ENCODE measurements at regions not wholly inside any gene's neighbourhood (a gene's known extent, or its start where the extent isn't known, plus 50 kb on each side); places are given as distances from the start of the nearest gene placed in this dataset.

DNA sequence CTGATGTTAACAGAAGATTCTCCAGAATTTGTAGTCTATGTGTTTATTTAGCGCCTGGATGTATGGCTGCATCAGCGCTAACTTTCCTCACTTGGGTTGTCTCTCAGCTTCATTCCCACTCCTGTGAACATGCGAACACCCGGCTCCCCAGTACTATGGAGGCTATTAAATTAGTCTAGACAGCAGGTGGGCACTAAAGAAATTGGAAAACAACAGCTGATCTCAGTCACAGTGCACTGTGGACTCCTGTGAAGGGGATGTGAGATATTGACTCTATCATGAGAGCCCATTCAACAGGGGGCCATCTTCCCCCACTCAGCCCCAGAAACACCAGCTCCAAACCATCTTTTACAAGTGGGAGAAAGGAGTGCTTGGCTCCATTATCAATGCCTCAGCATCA lies 471.0 kb downstream of the KDM4C start:
- no peak overlapping the region for H3K4me3 ChIP-seq
- ATAC-seq (no peak), DNase-seq (no peak)
- intact Hi-C loops (cut with DNase I, micrococcal nuclease), result no loop called here
- TF ChIP-seq, protein P1, sequence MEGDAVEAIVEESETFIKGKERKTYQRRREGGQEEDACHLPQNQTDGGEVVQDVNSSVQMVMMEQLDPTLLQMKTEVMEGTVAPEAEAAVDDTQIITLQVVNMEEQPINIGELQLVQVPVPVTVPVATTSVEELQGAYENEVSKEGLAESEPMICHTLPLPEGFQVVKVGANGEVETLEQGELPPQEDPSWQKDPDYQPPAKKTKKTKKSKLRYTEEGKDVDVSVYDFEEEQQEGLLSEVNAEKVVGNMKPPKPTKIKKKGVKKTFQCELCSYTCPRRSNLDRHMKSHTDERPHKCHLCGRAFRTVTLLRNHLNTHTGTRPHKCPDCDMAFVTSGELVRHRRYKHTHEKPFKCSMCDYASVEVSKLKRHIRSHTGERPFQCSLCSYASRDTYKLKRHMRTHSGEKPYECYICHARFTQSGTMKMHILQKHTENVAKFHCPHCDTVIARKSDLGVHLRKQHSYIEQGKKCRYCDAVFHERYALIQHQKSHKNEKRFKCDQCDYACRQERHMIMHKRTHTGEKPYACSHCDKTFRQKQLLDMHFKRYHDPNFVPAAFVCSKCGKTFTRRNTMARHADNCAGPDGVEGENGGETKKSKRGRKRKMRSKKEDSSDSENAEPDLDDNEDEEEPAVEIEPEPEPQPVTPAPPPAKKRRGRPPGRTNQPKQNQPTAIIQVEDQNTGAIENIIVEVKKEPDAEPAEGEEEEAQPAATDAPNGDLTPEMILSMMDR (IDR thresholded peaks at IDR 0.05), result no peak
- H3K4me1 ChIP-seq (ENCODE audit: low read depth), result no peaks in the 10 kb centered on the region
- no peaks in the 10 kb centered on the region for H3K36me3 ChIP-seq (ENCODE audit: low read depth)
- no peaks in the 10 kb centered on the region for H3K9me3 ChIP-seq

DNA sequence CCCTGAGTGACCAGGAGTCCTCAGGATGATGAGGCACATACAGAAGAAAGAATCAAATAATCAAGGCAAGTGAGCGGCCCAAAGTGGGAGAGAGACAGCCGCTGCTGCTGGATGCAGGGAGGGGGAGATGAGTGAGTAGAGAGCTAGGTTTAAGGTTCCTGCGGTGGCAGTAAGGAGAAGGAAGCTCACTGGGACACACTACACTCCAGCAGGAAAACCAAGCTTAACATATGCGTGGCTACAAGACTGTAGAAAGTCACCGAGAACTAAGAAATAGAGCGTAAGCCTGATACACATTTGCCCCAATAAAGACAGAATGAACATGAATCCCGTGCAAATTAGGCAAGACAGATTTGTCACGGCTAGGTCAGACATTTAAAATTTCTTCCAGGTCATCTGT lies 470.2 kb downstream of the KDM4C start:
- ATAC-seq (no peak), DNase-seq (no peak)
- TF ChIP-seq, protein P1 (IDR thresholded peaks at IDR 0.05), result no peak
- H3K4me1 ChIP-seq (ENCODE audit: low read depth), result no peaks in the 10 kb centered on the region
- H3K36me3 ChIP-seq (ENCODE audit: low read depth), result no peaks in the 10 kb centered on the region
- intact Hi-C loops (cut with DNase I, micrococcal nuclease), result no loop called here
- no peak overlapping the region for H3K4me3 ChIP-seq
- no peaks in the 10 kb centered on the region for H3K9me3 ChIP-seq

DNA sequence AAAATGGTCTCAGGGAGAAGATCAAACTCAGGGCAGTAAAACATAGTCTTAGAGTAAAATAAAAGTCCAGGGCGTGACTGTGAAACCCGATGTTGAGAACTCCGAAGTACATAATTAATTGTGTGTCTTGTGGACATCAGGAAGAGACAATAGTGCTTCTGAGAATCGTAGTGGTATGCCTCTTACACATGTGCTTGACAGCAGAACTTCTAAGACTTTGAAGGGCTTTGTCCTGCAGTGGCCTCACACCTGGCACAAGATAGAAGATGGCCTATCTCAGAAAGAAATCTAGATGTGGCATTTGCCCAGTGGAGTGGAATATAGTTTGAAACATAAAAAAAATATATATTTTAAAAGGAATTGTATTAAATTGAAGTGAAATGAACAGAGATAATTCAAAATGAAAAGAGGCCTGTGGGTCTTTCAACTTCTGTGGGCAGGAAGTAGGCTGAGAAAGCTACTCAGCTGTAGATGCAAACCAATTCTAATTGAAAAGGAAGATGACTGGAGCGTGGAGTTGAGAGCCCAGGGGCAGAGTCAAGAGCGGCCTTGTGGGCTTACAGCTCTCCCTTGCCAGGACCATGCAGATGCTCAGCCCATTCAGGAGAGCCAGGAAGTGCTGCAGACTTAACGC lies 468.4 kb downstream of the KDM4C start:
- ATAC-seq (no peak), DNase-seq (no peak)
- H3K4me3 ChIP-seq, result no peak overlapping the region
- H3K9me3 ChIP-seq, result no peaks in the 10 kb centered on the region
- intact Hi-C loops (cut with DNase I, micrococcal nuclease), result no loop called here
- H3K36me3 ChIP-seq (ENCODE audit: low read depth), result no peaks in the 10 kb centered on the region
- TF ChIP-seq, protein P1 (IDR thresholded peaks at IDR 0.05), result no peak
- no peaks in the 10 kb centered on the region for H3K4me1 ChIP-seq (ENCODE audit: low read depth)

All from mucosa of descending colon (tissue), 3 donors.